Vagina (tissue), 2 donors: ENCODE measurements at regions not wholly inside any gene's neighbourhood (a gene's known extent, or its start where the extent isn't known, plus 50 kb on each side); places are given as distances from the start of the nearest gene placed in this dataset.

Source experiments
- DNase-seq, 2 donors: peaks; one replicate each; pipeline ENCODE4 v3.0.0-alpha.2; 2017; ENCODE audit errors: extremely low spot score in 2 of 2
- H3K27ac ChIP-seq: fragments of 200-600 bp; sonication (generic); one replicate; pipeline ENCODE4 v1.5.1; 2019
- H3K27me3 ChIP-seq: fragments of 200-600 bp; sonication (generic); one replicate; pipeline ENCODE4 v1.5.1; 2019
- H3K36me3 ChIP-seq, 2 donors: fragments of 200-600 bp; sonication (generic); one replicate each; pipeline ENCODE4 v1.5.1; 2017 to 2019
- H3K4me1 ChIP-seq: fragments of 200-600 bp; sonication (generic); one replicate; pipeline ENCODE4 v1.5.1; 2019
- H3K4me3 ChIP-seq, 2 donors: fragments of 200-600 bp; sonication (generic); 1 replicate in 1 of 2; 2 replicates in 1 of 2; pipeline ENCODE4 v1.5.1; 2016 to 2019
- H3K9me3 ChIP-seq: fragments of 200-600 bp; sonication (generic); one replicate; pipeline ENCODE4 v1.5.1; 2019
- CTCF ChIP-seq, 3 experiments: fragments of 450-650 bp in 2 of 3; fragments of 200-600 bp in 1 of 3; sonication (generic) in 1 of 3; IDR thresholded peaks; one replicate each; pipeline ENCODE4 v1.5.1; 2017 to 2019; ENCODE audit warnings: antibody characterized with exemption in 3 of 3, mild to moderate bottlenecking in 2 of 3, moderate library complexity in 2 of 3
- POLR2A ChIP-seq, 2 donors: fragments of 450-650 bp; IDR thresholded peaks; one replicate each; pipeline ENCODE4 v1.6.1; 2017; ENCODE audit warnings: antibody characterized with exemption in 2 of 2, mild to moderate bottlenecking in 2 of 2, moderate library complexity in 2 of 2
- POLR2AphosphoS5 ChIP-seq, 2 donors: sonication (generic); formaldehyde crosslinking; IDR thresholded peaks; one replicate each; pipeline ENCODE4 v1.9.0; 2017; ENCODE audit warnings: antibody characterized with exemption in 2 of 2, mild to moderate bottlenecking in 2 of 2, low read depth in 1 of 2; ENCODE audit not compliant: insufficient read depth in 1 of 2
- intact Hi-C: fragments of 100-400 bp; cut with DNase I; formaldehyde crosslinking; loops from one replicate; pipeline ENCODE4 v1.15.1; 2023

GRCh38 chr5:21094619-21095018 lies 1106.6 kb upstream of the CDH18 start:
- no peak for DNase-seq
- no peak for TF ChIP-seq CTCF (IDR thresholded peaks at IDR 0.05)
- no peak for TF ChIP-seq POLR2A (IDR thresholded peaks at IDR 0.05)
- TF ChIP-seq POLR2AphosphoS5 (IDR thresholded peaks at IDR 0.05; ENCODE audit: insufficient read depth in 1 of 2, low read depth in 1 of 2) = no peak
- Histone ChIP-seq H3K4me1 (no peaks in the 10 kb centered on the region), H3K27ac (no peak overlapping the region), H3K4me3 (no peak overlapping the region), H3K27me3 (no peaks in the 10 kb centered on the region), H3K9me3 (no peaks in the 10 kb centered on the region), H3K36me3 (no peaks in the 10 kb centered on the region)
- intact Hi-C loops = no loop called here

GRCh38 chr5:21087766-21088165 lies 1099.8 kb upstream of the CDH18 start:
- intact Hi-C loops = no loop called here
- H3K4me3 ChIP-seq = no peak overlapping the region
- no peaks in the 10 kb centered on the region for H3K9me3 ChIP-seq
- H3K4me1 ChIP-seq = no peaks in the 10 kb centered on the region
- no peaks in the 10 kb centered on the region for H3K27me3 ChIP-seq
- TF ChIP-seq CTCF (IDR thresholded peaks at IDR 0.05) (no peak), POLR2AphosphoS5 (IDR thresholded peaks at IDR 0.05; ENCODE audit: insufficient read depth in 1 of 2, low read depth in 1 of 2) (no peak), POLR2A (IDR thresholded peaks at IDR 0.05) (no peak)
- no peak for DNase-seq
- H3K36me3 ChIP-seq = no peaks in the 10 kb centered on the region
- H3K27ac ChIP-seq = no peak overlapping the region

- H3K4me3 ChIP-seq = no peak overlapping the region
- H3K27me3 ChIP-seq = no peaks in the 10 kb centered on the region
- TF ChIP-seq CTCF (IDR thresholded peaks at IDR 0.05) = no peak
- TF ChIP-seq POLR2AphosphoS5 (IDR thresholded peaks at IDR 0.05; ENCODE audit: insufficient read depth in 1 of 2, low read depth in 1 of 2) = no peak
- TF ChIP-seq POLR2A (IDR thresholded peaks at IDR 0.05) = no peak
- intact Hi-C loops = no loop called here
- no peaks in the 10 kb centered on the region for H3K4me1 ChIP-seq
- H3K9me3 ChIP-seq = no peaks in the 10 kb centered on the region
- no peak overlapping the region for H3K27ac ChIP-seq
- no peak for DNase-seq
- no peaks in the 10 kb centered on the region for H3K36me3 ChIP-seq
Measured at GRCh38 chr5:21085791-21086190, 1097.8 kb upstream of the CDH18 start.

- Histone ChIP-seq H3K4me1 (no peaks in the 10 kb centered on the region), H3K27ac (no peak overlapping the region), H3K27me3 (no peaks in the 10 kb centered on the region), H3K36me3 (no peaks in the 10 kb centered on the region), H3K9me3 (no peaks in the 10 kb centered on the region), H3K4me3 (no peak overlapping the region)
- no peak for TF ChIP-seq POLR2A (IDR thresholded peaks at IDR 0.05)
- TF ChIP-seq POLR2AphosphoS5 (IDR thresholded peaks at IDR 0.05; ENCODE audit: insufficient read depth in 1 of 2, low read depth in 1 of 2) = no peak
- no peak for TF ChIP-seq CTCF (IDR thresholded peaks at IDR 0.05)
- intact Hi-C loops = no loop called here
- DNase-seq = no peak
Measured at GRCh38 chr5:21071986-21072385, 1084.0 kb upstream of the CDH18 start.

DNA sequence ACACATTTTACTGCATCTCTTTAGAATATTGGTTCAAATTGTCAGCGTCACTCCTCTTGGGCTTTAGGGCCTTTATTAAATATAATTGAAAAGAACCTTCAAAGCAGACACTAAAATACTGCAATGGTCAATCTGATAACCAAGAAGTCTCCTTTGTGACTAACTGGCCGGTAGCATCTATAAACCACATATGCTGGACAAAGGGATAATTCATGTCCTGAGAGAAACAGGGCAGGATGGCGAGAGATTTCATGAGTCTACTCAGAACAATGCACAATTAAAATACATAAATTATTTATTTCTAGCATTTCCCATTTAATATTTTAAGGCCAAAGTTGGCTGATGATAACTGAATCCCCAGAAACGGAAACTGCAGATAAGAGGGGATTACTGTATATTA lies 1083.4 kb upstream of the CDH18 start:
- TF ChIP-seq POLR2AphosphoS5 (IDR thresholded peaks at IDR 0.05; ENCODE audit: insufficient read depth in 1 of 2, low read depth in 1 of 2) (no peak), POLR2A (IDR thresholded peaks at IDR 0.05) (no peak), CTCF (IDR thresholded peaks at IDR 0.05) (no peak)
- no peak for DNase-seq
- Histone ChIP-seq H3K4me1 (no peaks in the 10 kb centered on the region), H3K9me3 (no peaks in the 10 kb centered on the region), H3K4me3 (no peak overlapping the region), H3K36me3 (no peaks in the 10 kb centered on the region), H3K27me3 (no peaks in the 10 kb centered on the region), H3K27ac (no peak overlapping the region)
- intact Hi-C loops = no loop called here
